HepG2 (cell line): ENCODE measurements at regions not wholly inside any gene's neighbourhood (a gene's known extent, or its start where the extent isn't known, plus 50 kb on each side); places are given as distances from the start of the nearest gene placed in this dataset.

Experiments used
- CREB3 ChIP-seq: sonication (generic); formaldehyde crosslinking; IDR thresholded peaks from 2 replicates; pipeline ENCODE4 v1.5.0; 2020; ENCODE audit warnings: missing genetic modification reagents
- EEA1 ChIP-seq: sonication (generic); formaldehyde crosslinking; IDR thresholded peaks from 2 replicates; pipeline ENCODE4 v1.5.1; 2020; ENCODE audit warnings: mild to moderate bottlenecking, missing genetic modification reagents, borderline replicate concordance
- FOXO4 ChIP-seq: sonication (generic); formaldehyde crosslinking; conservative IDR thresholded peaks from 2 replicates; pipeline ENCODE4 v1.8.1; 2023; ENCODE audit warnings: missing genetic modification reagents
- ZNF235 ChIP-seq: sonication (generic); formaldehyde crosslinking; IDR thresholded peaks from 2 replicates; pipeline ENCODE4 v1.8.1; 2023; ENCODE audit warnings: mild to moderate bottlenecking, missing genetic modification reagents, borderline replicate concordance
- ZNF253 ChIP-seq: sonication (generic); formaldehyde crosslinking; IDR thresholded peaks from 2 replicates; pipeline ENCODE4 v1.8.0; 2022; ENCODE audit warnings: mild to moderate bottlenecking, missing genetic modification reagents, borderline replicate concordance
- ZNF512B ChIP-seq: sonication (generic); formaldehyde crosslinking; IDR thresholded peaks from 2 replicates; pipeline ENCODE4 v1.5.1; 2020; ENCODE audit warnings: missing genetic modification reagents, mild to moderate bottlenecking, borderline replicate concordance

- no peak for TF ChIP-seq ZNF512B
- no peak for TF ChIP-seq ZNF253 (CRISPR knock-in tag)
- TF ChIP-seq EEA1 (CRISPR knock-in tag), result no peak
- no peak for TF ChIP-seq CREB3
- no peak for TF ChIP-seq ZNF235 (CRISPR knock-in tag)
- TF ChIP-seq FOXO4 (CRISPR knock-in tag), result no peak
Observed at GRCh38 chr11:29119707-29120618, 896.9 kb downstream of the KCNA4 start (continued).
